ENCODE measurements at regions not wholly inside any gene's neighbourhood (a gene's known extent, or its start where the extent isn't known, plus 50 kb on each side); places are given as distances from the start of the nearest gene placed in this dataset.

DNA sequence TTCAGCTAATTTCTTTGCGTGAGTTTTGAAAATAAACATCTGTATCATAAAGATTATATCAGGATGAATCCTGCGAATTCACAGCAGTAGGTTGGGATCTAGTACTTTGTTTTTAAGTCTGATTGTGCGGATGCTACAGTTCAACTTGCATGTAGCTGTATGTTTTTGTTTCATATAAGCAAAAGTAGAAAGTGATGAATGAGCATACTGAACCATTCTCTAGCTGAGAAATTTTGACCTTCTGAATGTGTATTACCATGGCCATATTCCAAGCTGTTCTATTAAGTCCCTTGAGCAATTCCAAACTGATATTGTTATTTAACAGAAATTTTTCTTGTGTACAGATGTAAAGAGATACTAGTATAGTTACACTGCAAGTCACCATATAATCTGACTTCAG, 358.8 kb upstream of the MEOX2 start:
- DNase-seq, result no peak

- no peak for DNase-seq
Observed at GRCh38 chr7:16044645-16045044, 358.2 kb upstream of the MEOX2 start.

DNA sequence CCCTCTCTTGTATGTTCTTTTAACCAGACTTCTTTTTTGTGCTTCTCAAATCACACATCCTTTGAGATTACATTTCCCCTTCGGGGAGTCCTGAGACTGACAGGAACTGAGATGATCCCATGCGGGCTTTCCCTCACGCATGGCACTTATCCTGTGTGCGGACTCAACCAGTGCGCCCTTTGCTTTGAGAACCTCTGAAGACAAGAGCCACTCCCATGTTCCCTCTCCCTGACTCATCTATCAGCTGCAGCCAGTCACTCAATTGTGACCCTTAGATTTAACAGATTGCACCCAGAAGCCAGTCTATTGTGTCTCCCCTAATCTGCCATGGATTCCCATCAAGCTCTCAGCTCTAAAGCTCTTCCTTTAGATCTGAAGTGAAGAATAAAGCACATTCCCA, 353.9 kb upstream of the MEOX2 start:
- no peak for DNase-seq

GRCh38 chr7:16038906-16039305, 352.4 kb upstream of the MEOX2 start:
- DNase-seq, result no peak

- DNase-seq, result no peak
Observed at GRCh38 chr7:16035392-16035791, 348.9 kb upstream of the MEOX2 start.

- DNase-seq, result no peak
Observed at GRCh38 chr7:16034866-16035265, 348.4 kb upstream of the MEOX2 start.

GRCh38 chr7:16034353-16034752, 347.9 kb upstream of the MEOX2 start:
- no peak for DNase-seq

DNA sequence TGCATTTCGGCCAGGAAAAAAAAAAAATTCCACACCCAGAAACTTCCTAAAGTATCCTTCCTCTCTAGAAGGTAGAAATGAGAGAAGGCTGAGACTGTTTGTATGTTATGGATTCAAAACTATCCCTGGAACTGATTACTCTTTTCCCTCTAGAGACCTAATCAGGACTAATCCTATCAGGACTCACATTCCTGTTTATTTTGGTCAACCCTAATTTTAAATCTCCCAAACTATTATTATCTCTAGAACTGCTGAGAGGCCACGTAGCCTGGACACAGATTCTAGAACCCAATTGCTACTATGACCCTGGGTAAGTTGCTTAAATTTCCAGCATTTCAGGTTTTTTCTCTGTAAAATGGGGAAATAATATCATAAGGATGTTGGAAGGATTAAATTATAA, 346.8 kb upstream of the MEOX2 start:
- DNase-seq, result no peak

- DNase-seq, result no peak
Observed at GRCh38 chr7:16028636-16029035, 342.2 kb upstream of the MEOX2 start.

- no peak for DNase-seq
Observed at GRCh38 chr7:16028103-16028502, 341.6 kb upstream of the MEOX2 start.

GRCh38 chr7:16027396-16027795, 340.9 kb upstream of the MEOX2 start:
- no peak for DNase-seq

GRCh38 chr7:16026253-16027020, 340.0 kb upstream of the MEOX2 start:
- no peak for DNase-seq

GRCh38 chr7:16025696-16026095, 339.2 kb upstream of the MEOX2 start:
- DNase-seq, result no peak

GRCh38 chr7:16023503-16023902, 337.0 kb upstream of the MEOX2 start:
- no peak for DNase-seq

DNA sequence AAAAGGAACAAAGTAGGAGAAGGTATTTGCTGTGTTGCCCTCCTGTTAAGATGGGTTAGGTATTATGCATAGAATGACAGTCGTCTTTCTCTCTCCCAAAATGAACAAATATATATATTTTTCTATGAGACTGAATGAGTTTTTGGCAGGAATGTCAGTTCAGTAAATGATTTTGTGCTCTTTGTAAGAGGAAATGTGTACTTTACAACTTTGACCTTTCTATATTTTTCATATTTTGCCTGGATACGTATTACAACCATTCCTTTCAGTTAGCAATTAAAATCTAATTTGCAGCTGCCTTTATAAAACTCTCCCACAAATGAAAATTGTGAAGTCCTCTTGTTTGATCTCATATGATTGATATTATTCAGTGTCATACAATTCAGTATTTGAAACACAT, 336.6 kb upstream of the MEOX2 start:
- DNase-seq, result no peak

DNA sequence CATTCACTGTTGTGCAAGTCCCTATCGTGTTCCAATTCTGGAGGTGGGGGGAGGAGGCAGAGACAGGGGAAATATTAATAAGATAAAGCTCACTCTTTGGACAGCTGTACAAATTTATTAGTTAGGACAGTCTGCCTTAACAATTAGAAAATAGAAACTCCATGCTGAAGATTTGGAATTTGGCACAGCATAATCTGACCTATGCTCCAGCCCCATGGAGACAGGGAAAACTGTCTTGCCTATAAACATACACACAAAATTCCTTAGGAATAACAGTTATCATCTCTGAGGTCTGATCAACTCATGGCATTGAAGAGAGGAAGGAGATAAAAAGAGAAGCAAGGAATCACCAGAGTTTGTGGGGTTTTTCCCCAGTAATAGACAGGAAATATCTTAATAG, 335.4 kb upstream of the MEOX2 start:
- no peak for DNase-seq

GRCh38 chr7:16015981-16016380, 329.5 kb upstream of the MEOX2 start:
- DNase-seq, result no peak

DNA sequence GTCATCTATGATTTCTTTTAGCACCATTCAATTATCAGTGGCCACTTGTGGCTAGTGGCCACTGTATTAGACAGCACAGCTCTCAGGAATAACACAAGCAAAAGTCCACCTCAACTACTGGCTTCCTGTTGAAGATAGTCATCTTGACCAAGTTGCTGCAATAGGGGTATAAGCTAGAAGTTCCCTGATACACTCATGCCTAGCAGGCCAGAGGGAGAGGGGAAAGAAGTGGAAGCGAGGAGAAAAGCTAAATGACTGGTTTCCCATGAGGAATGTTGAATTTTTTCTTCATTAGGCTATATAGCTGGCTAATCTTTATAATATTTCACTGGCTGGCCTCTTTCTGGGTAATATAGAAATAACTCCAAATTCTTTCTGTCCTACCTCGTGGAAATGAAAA, 327.5 kb upstream of the MEOX2 start:
- no peak for DNase-seq

- no peak for DNase-seq
Observed at GRCh38 chr7:16007911-16008310, 321.4 kb upstream of the MEOX2 start.

GRCh38 chr7:16004702-16005101, 318.2 kb upstream of the MEOX2 start:
- DNase-seq, result no peak

- DNase-seq, result no peak
Observed at GRCh38 chr7:16001477-16001876, 315.0 kb upstream of the MEOX2 start.

DNA sequence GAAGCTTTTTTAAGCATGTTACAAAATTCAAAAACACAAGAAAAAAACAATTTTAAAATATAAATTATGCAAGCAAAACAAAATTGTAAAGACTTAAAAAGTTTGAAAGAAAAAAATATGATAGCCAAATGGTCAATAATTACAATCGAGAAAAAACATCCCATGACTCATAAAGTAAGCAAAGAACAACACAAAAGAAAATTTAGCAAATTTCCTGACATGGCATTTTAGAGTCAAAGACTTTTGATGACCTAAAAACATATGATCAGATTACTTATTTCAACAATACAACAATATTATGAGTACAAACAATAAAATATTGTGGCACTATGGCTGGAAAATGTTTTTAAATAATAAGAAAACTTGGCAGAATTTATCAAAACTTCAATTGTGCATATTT, 312.1 kb upstream of the MEOX2 start:
- no peak for DNase-seq

DNA sequence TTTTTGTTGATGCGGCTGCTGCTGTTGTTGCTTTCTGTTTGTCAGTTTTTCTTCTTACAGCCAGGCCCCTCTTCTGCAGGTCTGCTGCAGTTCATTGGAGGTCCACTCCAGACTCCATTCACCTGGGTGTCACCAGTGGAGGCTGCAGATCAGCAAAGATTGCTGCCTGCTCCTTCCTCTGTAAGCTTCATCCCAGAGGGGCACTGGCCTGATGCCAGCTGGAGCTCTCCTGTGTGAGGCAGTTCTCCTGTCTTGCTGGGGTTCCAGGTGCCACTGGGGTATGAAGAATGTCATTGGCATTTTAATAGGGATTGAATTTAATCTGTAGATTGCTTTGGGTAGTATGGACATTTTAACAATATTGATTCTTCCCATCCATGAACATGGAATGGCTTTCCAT, 308.5 kb upstream of the MEOX2 start:
- no peak for DNase-seq

DNA sequence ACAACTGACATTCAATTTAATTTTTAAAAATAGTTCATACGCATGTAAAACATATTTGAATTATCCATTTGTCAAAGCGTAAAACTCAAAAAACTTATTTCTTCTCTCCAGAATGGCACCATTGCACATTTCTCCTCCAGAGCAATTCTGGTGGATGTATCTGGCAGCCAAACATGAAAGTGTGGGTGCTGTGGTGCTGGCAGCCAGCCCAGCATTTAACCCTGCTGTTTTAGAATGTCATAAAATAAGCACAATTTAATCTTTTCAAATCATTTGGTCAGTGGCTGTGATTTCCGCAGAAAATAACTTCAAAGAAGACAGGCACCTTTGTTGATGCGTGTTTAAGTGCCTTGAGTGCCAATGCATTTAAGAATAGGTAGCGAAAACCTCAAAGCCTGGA, 302.7 kb upstream of the MEOX2 start:
- no peak for DNase-seq

GRCh38 chr7:15985587-15986384, 299.3 kb upstream of the MEOX2 start:
- DNase-seq, result no peak

All from hematopoietic multipotent progenitor cell treated with erythropoietin and hydrocortisone succinate and interleukin-3 and kit ligand, for 6 days (in vitro differentiated cells).